Endothelial cell of umbilical vein (primary cell): ENCODE measurements at regions not wholly inside any gene's neighbourhood (a gene's known extent, or its start where the extent isn't known, plus 50 kb on each side); places are given as distances from the start of the nearest gene placed in this dataset.

Experiments used
- BruUV-seq: library from RNA; stranded (reverse); fragments of 400-500 nt; replicated peaks from 2 replicates; lab custom pipeline; 2021; lab: Mats Ljungman, UMichigan
- CTCF ChIA-PET: fragments of 300-600, 350-600 bp; sonication (Branson Sonifier 250); formaldehyde crosslinking; loops from one replicate; lab custom pipeline; 2021; ENCODE audit warnings: antibody characterized with exemption, inconsistent platforms; lab: Charles Lee
- POLR2A ChIA-PET: fragments of 300-600, 350-600 bp; sonication (Branson Sonifier 250); formaldehyde crosslinking; loops from one replicate; lab custom pipeline; 2021; ENCODE audit warnings: antibody characterized with exemption, inconsistent platforms; lab: Charles Lee
- DNase-seq: peaks from one replicate; pipeline ENCODE4 v3.0.0-alpha.2; 2011; ENCODE audit warnings: low read depth, low spot score
- FAIRE-seq: peaks from 2 replicates; lab custom pipeline; 2011; peaks lifted over from hg19 to GRCh38; lab: Jason Lieb, UNC
- H2AFZ ChIP-seq: 2 replicates; pipeline ENCODE4 v1.6.0; 2012; ENCODE audit warnings: low read depth, low read length, control low read depth, inconsistent platforms
- H3K27ac ChIP-seq: 2 replicates; pipeline ENCODE4 v1.5.1; 2011; ENCODE audit warnings: low read depth, mild to moderate bottlenecking, control low read depth, low read length, moderate library complexity; ENCODE audit not compliant: insufficient read depth
- H3K27me3 ChIP-seq, 2 experiments: 2 replicates each; pipeline versions ENCODE4 v1.6.0 to v1.6.1; 2011; ENCODE audit warnings: low read length in 2 of 2, mixed read lengths in 1 of 2; ENCODE audit not compliant: control insufficient read depth in 2 of 2, insufficient read depth in 2 of 2
- H3K36me3 ChIP-seq, 2 experiments: 2 replicates in 1 of 2; 3 replicates in 1 of 2; pipeline ENCODE4 v1.5.1; 2011; ENCODE audit warnings: low read length in 2 of 2, mild to moderate bottlenecking in 1 of 2, moderate library complexity in 1 of 2; ENCODE audit not compliant: control insufficient read depth in 2 of 2, insufficient read depth in 2 of 2; ENCODE audit errors: extremely low read depth in 1 of 2
- H3K4me1 ChIP-seq: 3 replicates; pipeline ENCODE4 v1.5.1; 2011; ENCODE audit warnings: mild to moderate bottlenecking, low read length; ENCODE audit not compliant: control insufficient read depth, insufficient read depth; ENCODE audit errors: extremely low read depth
- H3K4me2 ChIP-seq: 2 replicates; pipeline ENCODE4 v1.6.1; 2011; ENCODE audit warnings: low read length, control low read depth, mixed read lengths; ENCODE audit not compliant: insufficient read depth
- H3K4me3 ChIP-seq, 3 experiments: fragments of 200-600 bp in 1 of 3; sonication (generic), shearing (Covaris generic) in 1 of 3; replicated peaks in 1 of 3; 2 replicates each; pipeline ENCODE4 v1.5.1; 2011 to 2016; ENCODE audit warnings: control low read depth in 3 of 3, low read length in 3 of 3, mild to moderate bottlenecking in 2 of 3, inconsistent platforms in 1 of 3, low read depth in 1 of 3, moderate library complexity in 1 of 3; ENCODE audit not compliant: insufficient read depth in 1 of 3
- H3K79me2 ChIP-seq: 2 replicates; pipeline ENCODE4 v1.6.0; 2012; ENCODE audit warnings: low read length, inconsistent platforms; ENCODE audit not compliant: control insufficient read depth, insufficient read depth
- H3K9ac ChIP-seq: replicated peaks from 2 replicates; pipeline ENCODE3; 2011; ENCODE audit warnings: low read length, control low read depth; ENCODE audit not compliant: insufficient read depth; ENCODE audit errors: extremely low read depth
- H3K9me1 ChIP-seq: replicated peaks from 3 replicates; pipeline ENCODE4 v1.6.0; 2011; ENCODE audit warnings: mild to moderate bottlenecking, low read length; ENCODE audit not compliant: control insufficient read depth, insufficient read depth; ENCODE audit errors: extremely low read depth
- H3K9me3 ChIP-seq: replicated peaks from 2 replicates; pipeline ENCODE4 v1.5.1; 2012; ENCODE audit warnings: low read length, inconsistent platforms; ENCODE audit not compliant: control insufficient read depth, insufficient read depth
- H4K20me1 ChIP-seq: replicated peaks from 2 replicates; pipeline ENCODE3; 2011; ENCODE audit warnings: mild to moderate bottlenecking, low read length; ENCODE audit not compliant: control insufficient read depth, insufficient read depth; ENCODE audit errors: extremely low read depth
- CTCF ChIP-seq, 2 donors: IDR thresholded peaks; 1 replicate in 1 of 2; 2 replicates in 1 of 2; pipeline ENCODE4 v1.5.1; 2011; ENCODE audit warnings: low read length in 2 of 2, mild to moderate bottlenecking in 2 of 2, moderate library complexity in 2 of 2, control low read depth in 1 of 2, inconsistent platforms in 1 of 2, low read depth in 1 of 2; ENCODE audit not compliant: insufficient read depth in 1 of 2; ENCODE audit errors: extremely low read depth in 1 of 2
- EZH2 ChIP-seq: IDR thresholded peaks from 2 replicates; pipeline ENCODE4 v1.6.1; 2012; ENCODE audit warnings: borderline replicate concordance, low read depth, mild to moderate bottlenecking, moderate library complexity, low read length, inconsistent platforms; ENCODE audit not compliant: severe bottlenecking
- FOS ChIP-seq: IDR thresholded peaks from 2 replicates; pipeline ENCODE4 v1.6.1; 2011; ENCODE audit warnings: mild to moderate bottlenecking, low read length, moderate library complexity, borderline replicate concordance; ENCODE audit not compliant: insufficient read depth
- GATA2 ChIP-seq: IDR thresholded peaks from 2 replicates; pipeline ENCODE4 v1.7.0; 2011; ENCODE audit warnings: low read depth, mild to moderate bottlenecking, moderate library complexity, mixed read lengths, low read length; ENCODE audit not compliant: insufficient read length, insufficient read depth
- JUN ChIP-seq: IDR thresholded peaks from 2 replicates; pipeline ENCODE4 v1.6.1; 2011; ENCODE audit warnings: borderline replicate concordance, low read depth; ENCODE audit not compliant: insufficient read length, insufficient read depth
- MAX ChIP-seq: IDR thresholded peaks from 2 replicates; pipeline ENCODE4 v1.6.1; 2011; ENCODE audit not compliant: insufficient read depth, insufficient read length
- MYC ChIP-seq: IDR thresholded peaks from one replicate; pipeline ENCODE4 v1.6.1; 2011; ENCODE audit warnings: mild to moderate bottlenecking, low read depth, low read length
- POLR2A ChIP-seq: IDR thresholded peaks from 2 replicates; pipeline ENCODE4 v1.6.1; 2012; ENCODE audit warnings: low read depth, mild to moderate bottlenecking, control low read depth, low read length
- POLR2AphosphoS5 ChIP-seq: IDR thresholded peaks from 2 replicates; pipeline ENCODE4 v1.6.1; 2012; ENCODE audit warnings: low read depth, mild to moderate bottlenecking, control low read depth, low read length, moderate library complexity; ENCODE audit not compliant: insufficient read depth
- dilution Hi-C: fragments of 300-500 bp; cut with MboI; formaldehyde crosslinking; loops from one replicate; pipeline ENCODE4 v1.15.0; 2019; ENCODE audit warnings: low sequenced_read_pairs; ENCODE audit not compliant: extremely low pct_ligation_motif_present
- intact Hi-C: fragments of 100-400 bp; cut with micrococcal nuclease; formaldehyde crosslinking; loops from one replicate; pipeline ENCODE4 v1.10.0; 2022

- POLR2A ChIA-PET, result interaction anchor here (1.1 to 1.7 kb wide), 6 partner anchors 10 to 381 kb away, joined by 3 to 8 read pairs (median 6); no protein-coding TSS in a partner anchor
- no peaks in the 10 kb centered on the region for H3K36me3 ChIP-seq
- peak overlapping the region; percentile 49 for H3K9ac ChIP-seq
- H3K27ac ChIP-seq, result peak overlapping the region; percentile 71
- H3K9me3 ChIP-seq, result no peaks in the 10 kb centered on the region
- H4K20me1 ChIP-seq, result no peaks in the 10 kb centered on the region
- H3K9me1 ChIP-seq, result no peaks in the 10 kb centered on the region
- H3K79me2 ChIP-seq, result peaks cover 4% of the 10 kb centered on the region
- H3K27me3 ChIP-seq, result no peaks in the 10 kb centered on the region
- CTCF ChIA-PET, result interaction anchor here (0.8 to 1.8 kb wide), 14 partner anchors 8 to 561 kb away, joined by 3 to 23 read pairs (median 4); no protein-coding TSS in a partner anchor
- peaks cover 46% of the 10 kb centered on the region for H3K4me1 ChIP-seq
- no peak for TF ChIP-seq CTCF (IDR thresholded peaks at IDR 0.05; ENCODE audit: extremely low read depth in 1 of 2, insufficient read depth in 1 of 2, low read depth in 1 of 2, low read length in 2 of 2)
- no peak for TF ChIP-seq POLR2A
- TF ChIP-seq FOS, result peak; percentile 99
- peak; percentile 93 for TF ChIP-seq GATA2
- no peak for TF ChIP-seq MYC
- TF ChIP-seq POLR2AphosphoS5, result peak; percentile 80
- TF ChIP-seq EZH2, result no peak
- TF ChIP-seq JUN, result peak; percentile 98
- no peak for TF ChIP-seq MAX
- TSS peak; percentile 78 for BruUV-seq
- FAIRE-seq, result no peak
- dilution Hi-C loops, result no loop called here
- H3K4me3 ChIP-seq, result peak overlapping the region in 1 of 3 experiments; percentile 90
- no peak overlapping the region for H2AFZ ChIP-seq
- DNase-seq, result peak; percentile 95
- intact Hi-C loops, result loop anchor here (1.0 kb wide), 4 partner anchors 34 to 301 kb away; no protein-coding TSS in a partner anchor
- peak overlapping the region; percentile 95 for H3K4me2 ChIP-seq
These were observed 166.1 kb upstream of the DPYD start for GRCh38 chr1:98086796-98087441.
